NCI-H510A treated with DMSO at 0.1 percent for 48 hours (cell line): ENCODE measurements at regions not wholly inside any gene's neighbourhood (a gene's known extent, or its start where the extent isn't known, plus 50 kb on each side); places are given as distances from the start of the nearest gene placed in this dataset.
A peak's percentile ranks its signal among the peaks of the same experiment; 100 is the strongest.

ENCODE experiments used
- DNase-seq: peaks from one replicate; lab custom pipeline; 2025; lab: John Stamatoyannopoulos, UW

GRCh38 chr15:38888701-38889221, 324.1 kb upstream of the RASGRP1 start:
- no peak for DNase-seq

- no peak for DNase-seq
Measured at GRCh38 chr15:38890194-38890593, 325.6 kb upstream of the RASGRP1 start.

- DNase-seq = no peak
Measured at GRCh38 chr15:38893925-38894242, 329.3 kb upstream of the RASGRP1 start.

- DNase-seq = no peak
Measured at GRCh38 chr15:38894243-38894948, 329.8 kb upstream of the RASGRP1 start.

GRCh38 chr15:38895326-38896255, 331.0 kb upstream of the RASGRP1 start:
- DNase-seq = no peak

GRCh38 chr15:38896647-38897046, 332.0 kb upstream of the RASGRP1 start:
- no peak for DNase-seq

GRCh38 chr15:38897551-38897950, 332.9 kb upstream of the RASGRP1 start:
- DNase-seq = no peak

GRCh38 chr15:38898236-38898635, 333.6 kb upstream of the RASGRP1 start:
- DNase-seq = no peak

- no peak for DNase-seq
Measured at GRCh38 chr15:38899300-38899699, 334.7 kb upstream of the RASGRP1 start.

GRCh38 chr15:38904298-38904697, 339.7 kb upstream of the RASGRP1 start:
- no peak for DNase-seq

- DNase-seq = no peak
Measured at GRCh38 chr15:38905632-38906031, 341.0 kb upstream of the RASGRP1 start.

GRCh38 chr15:38920966-38921365, 356.4 kb upstream of the RASGRP1 start:
- no peak for DNase-seq

- no peak for DNase-seq
Measured at GRCh38 chr15:38921471-38921870, 356.9 kb upstream of the RASGRP1 start.

GRCh38 chr15:38928431-38928830, 363.8 kb upstream of the RASGRP1 start:
- no peak for DNase-seq

GRCh38 chr15:38930851-38931572, 366.4 kb upstream of the RASGRP1 start:
- no peak for DNase-seq

- DNase-seq = peak; percentile 3
Measured at GRCh38 chr15:38941399-38941953, 376.9 kb upstream of the RASGRP1 start.

GRCh38 chr15:38944536-38944935, 379.9 kb upstream of the RASGRP1 start:
- DNase-seq = no peak

- DNase-seq = no peak
Measured at GRCh38 chr15:38945551-38946298, 381.1 kb upstream of the RASGRP1 start.

- no peak for DNase-seq
Measured at GRCh38 chr15:38954090-38954489, 389.5 kb upstream of the RASGRP1 start.

- no peak for DNase-seq
Measured at GRCh38 chr15:38961456-38961855, 396.8 kb upstream of the RASGRP1 start.

- DNase-seq = no peak
Measured at GRCh38 chr15:38961931-38962330, 397.3 kb upstream of the RASGRP1 start.
